Upper lobe of right lung (tissue), 1 donor: ENCODE measurements at regions not wholly inside any gene's neighbourhood (a gene's known extent, or its start where the extent isn't known, plus 50 kb on each side); places are given as distances from the start of the nearest gene placed in this dataset.
A peak's percentile ranks its signal among the peaks of the same experiment; 100 is the strongest.

ENCODE experiments used
- ATAC-seq: fragments of 200-7000 bp; cut with Tn5 transposase; one replicate; pipeline ENCODE4 v1.9.1; 2020; ENCODE audit warnings: mild to moderate bottlenecking, moderate library complexity
- DNase-seq: peaks from one replicate; pipeline ENCODE4 v3.0.0-alpha.2; 2020
- H3K27ac ChIP-seq: fragments of 200-600 bp; one replicate; pipeline ENCODE4 v1.8.0; 2022
- H3K27me3 ChIP-seq: fragments of 200-600 bp; one replicate; pipeline ENCODE4 v1.8.0; 2022; ENCODE audit warnings: mild to moderate bottlenecking
- H3K36me3 ChIP-seq: fragments of 200-600 bp; one replicate; pipeline ENCODE4 v1.8.0; 2022
- H3K4me1 ChIP-seq: fragments of 200-600 bp; one replicate; pipeline ENCODE4 v1.8.0; 2022
- H3K4me3 ChIP-seq: fragments of 200-600 bp; one replicate; pipeline ENCODE4 v1.8.0; 2022; ENCODE audit warnings: mild to moderate bottlenecking
- H3K9me3 ChIP-seq: fragments of 200-600 bp; one replicate; pipeline ENCODE4 v1.8.0; 2022
- CTCF ChIP-seq: fragments of 200-600 bp; IDR thresholded peaks from one replicate; pipeline ENCODE4 v1.8.0; 2022; ENCODE audit warnings: antibody characterized with exemption
- intact Hi-C: fragments of 100-400 bp; cut with DNase I; formaldehyde crosslinking; loops from one replicate; pipeline ENCODE4 v1.11.0; 2022
- donor health status: DM: no; HTN: yes; CAD: no; lungs with severe emphysema.

GRCh38 chr7:68155676-68156075 is 1159.0 kb downstream of the TYW1 start:
- ATAC-seq (no peak), DNase-seq (no peak)
- intact Hi-C loops, result no loop called here
- H3K4me1 ChIP-seq, result no peaks in the 10 kb centered on the region
- no peaks in the 10 kb centered on the region for H3K36me3 ChIP-seq
- no peak overlapping the region for H3K27ac ChIP-seq
- no peaks in the 10 kb centered on the region for H3K27me3 ChIP-seq
- H3K4me3 ChIP-seq, result no peak overlapping the region
- TF ChIP-seq CTCF, result no peak
- H3K9me3 ChIP-seq, result no peaks in the 10 kb centered on the region

GRCh38 chr7:68158686-68159295 is 1162.2 kb downstream of the TYW1 start:
- no peak overlapping the region for H3K27ac ChIP-seq
- DNase-seq (no peak), ATAC-seq (no peak)
- H3K27me3 ChIP-seq, result no peaks in the 10 kb centered on the region
- no peaks in the 10 kb centered on the region for H3K4me1 ChIP-seq
- H3K4me3 ChIP-seq, result no peak overlapping the region
- no peak for TF ChIP-seq CTCF
- no peaks in the 10 kb centered on the region for H3K9me3 ChIP-seq
- H3K36me3 ChIP-seq, result no peaks in the 10 kb centered on the region
- intact Hi-C loops, result no loop called here

GRCh38 chr7:68162712-68163111 is 1166.1 kb downstream of the TYW1 start:
- Histone ChIP-seq H3K9me3 (no peaks in the 10 kb centered on the region), H3K27me3 (no peaks in the 10 kb centered on the region), H3K36me3 (no peaks in the 10 kb centered on the region), H3K27ac (no peak overlapping the region), H3K4me3 (no peak overlapping the region), H3K4me1 (no peaks in the 10 kb centered on the region)
- TF ChIP-seq CTCF, result no peak
- DNase-seq (no peak), ATAC-seq (no peak)
- intact Hi-C loops, result no loop called here

- no peak overlapping the region for H3K4me3 ChIP-seq
- no peaks in the 10 kb centered on the region for H3K4me1 ChIP-seq
- DNase-seq (no peak), ATAC-seq (no peak)
- TF ChIP-seq CTCF, result no peak
- H3K27ac ChIP-seq, result no peak overlapping the region
- no peaks in the 10 kb centered on the region for H3K36me3 ChIP-seq
- H3K9me3 ChIP-seq, result no peaks in the 10 kb centered on the region
- H3K27me3 ChIP-seq, result no peaks in the 10 kb centered on the region
- intact Hi-C loops, result no loop called here
Measured at GRCh38 chr7:68166525-68166924, 1169.9 kb downstream of the TYW1 start.

GRCh38 chr7:68173513-68173912 is 1176.9 kb downstream of the TYW1 start:
- TF ChIP-seq CTCF, result no peak
- Histone ChIP-seq H3K4me1 (no peaks in the 10 kb centered on the region), H3K36me3 (no peaks in the 10 kb centered on the region), H3K9me3 (no peaks in the 10 kb centered on the region), H3K27me3 (no peaks in the 10 kb centered on the region), H3K27ac (no peak overlapping the region), H3K4me3 (no peak overlapping the region)
- ATAC-seq (no peak), DNase-seq (no peak)
- intact Hi-C loops, result no loop called here

GRCh38 chr7:68176974-68177373 is 1180.3 kb downstream of the TYW1 start:
- H3K9me3 ChIP-seq, result no peaks in the 10 kb centered on the region

More at GRCh38 chr7:68176974-68177373, 1180.3 kb downstream of the TYW1 start:
- no peak overlapping the region for H3K27ac ChIP-seq
- H3K27me3 ChIP-seq, result no peaks in the 10 kb centered on the region
- peak; percentile 64 for TF ChIP-seq CTCF
- no peak overlapping the region for H3K4me3 ChIP-seq
- DNase-seq (no peak), ATAC-seq (peak; percentile 79)
- H3K36me3 ChIP-seq, result no peaks in the 10 kb centered on the region
- H3K4me1 ChIP-seq, result no peaks in the 10 kb centered on the region
- intact Hi-C loops, result no loop called here
